ENCODE measurements at regions not wholly inside any gene's neighbourhood (a gene's known extent, or its start where the extent isn't known, plus 50 kb on each side); places are given as distances from the start of the nearest gene placed in this dataset.

DNA sequence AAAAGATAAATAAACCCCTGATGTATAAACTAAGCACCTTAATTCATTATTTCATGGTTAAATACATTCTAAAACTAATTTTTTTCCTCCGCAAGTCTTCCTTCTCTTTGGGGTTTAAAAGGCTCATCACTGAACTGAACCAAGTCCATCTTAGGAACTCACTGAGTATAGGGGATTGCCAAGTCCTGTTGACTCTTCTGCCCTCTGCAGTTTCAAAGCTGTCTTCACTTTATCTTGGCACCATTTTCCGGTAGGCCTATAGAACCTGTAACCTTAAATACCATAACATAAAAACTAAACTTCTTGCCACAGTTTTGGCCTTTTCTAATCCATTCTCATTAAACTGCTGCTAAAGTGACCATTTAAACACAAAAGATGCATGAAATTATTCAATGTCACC is 66.5 kb upstream of the USPL1 start:
- TF ChIP-seq CTCF (IDR thresholded peaks at IDR 0.05) (peak; percentile 47), ZFX (IDR thresholded peaks at IDR 0.05; ENCODE audit: borderline replicate concordance) (no peak)
- H3K27ac ChIP-seq = no peak overlapping the region

GRCh38 chr13:30552567-30552966 is 65.2 kb upstream of the USPL1 start:
- no peak overlapping the region for H3K27ac ChIP-seq
- no peak for TF ChIP-seq ZFX (IDR thresholded peaks at IDR 0.05; ENCODE audit: borderline replicate concordance)
- TF ChIP-seq CTCF (IDR thresholded peaks at IDR 0.05) = no peak

DNA sequence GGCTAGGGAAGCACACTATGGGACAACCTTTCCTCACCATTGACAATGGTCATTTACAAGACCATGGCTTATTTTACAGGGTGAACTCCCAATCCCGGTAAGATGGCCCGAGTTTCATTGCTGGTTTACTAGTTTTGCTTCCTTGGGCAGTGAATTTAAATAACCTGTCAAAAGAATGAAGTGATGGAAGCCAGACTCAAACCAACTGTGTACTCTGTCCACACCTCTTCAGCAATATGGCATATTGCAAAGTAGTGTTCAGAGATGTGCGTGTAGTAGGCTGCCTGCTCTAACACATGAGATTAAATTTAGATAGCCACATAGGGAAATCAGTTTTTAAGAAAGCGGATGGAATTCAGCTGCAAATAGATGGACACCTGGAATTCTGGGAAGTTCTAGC is 58.4 kb upstream of the USPL1 start:
- H3K27ac ChIP-seq = no peak overlapping the region
- TF ChIP-seq CTCF (IDR thresholded peaks at IDR 0.05) (no peak), ZFX (IDR thresholded peaks at IDR 0.05; ENCODE audit: borderline replicate concordance) (no peak)

DNA sequence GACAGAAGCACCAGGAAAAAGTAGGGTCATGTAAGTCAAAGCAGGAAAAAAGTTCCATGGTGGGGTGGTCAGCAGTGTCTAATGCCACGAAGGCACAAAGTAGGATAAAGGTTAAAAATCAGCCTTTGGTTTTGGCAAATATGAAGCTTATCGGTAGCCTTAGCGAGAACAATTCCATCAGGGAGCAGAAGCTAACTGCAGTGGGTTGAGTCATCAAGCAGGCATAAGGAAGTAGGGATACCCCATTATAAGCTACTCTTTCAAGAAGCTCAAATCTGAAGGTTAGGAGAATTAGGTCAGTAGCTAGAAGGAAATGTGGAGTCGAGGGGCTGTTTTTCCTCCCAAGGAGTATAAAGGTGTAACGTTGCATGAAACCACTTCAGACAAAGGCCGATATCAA is 57.5 kb upstream of the USPL1 start:
- TF ChIP-seq ZFX (IDR thresholded peaks at IDR 0.05; ENCODE audit: borderline replicate concordance) (no peak), CTCF (IDR thresholded peaks at IDR 0.05) (no peak)
- no peak overlapping the region for H3K27ac ChIP-seq

GRCh38 chr13:30561511-30561910 is 56.2 kb upstream of the USPL1 start:
- TF ChIP-seq ZFX (IDR thresholded peaks at IDR 0.05; ENCODE audit: borderline replicate concordance) (no peak), CTCF (IDR thresholded peaks at IDR 0.05) (no peak)
- no peak overlapping the region for H3K27ac ChIP-seq

DNA sequence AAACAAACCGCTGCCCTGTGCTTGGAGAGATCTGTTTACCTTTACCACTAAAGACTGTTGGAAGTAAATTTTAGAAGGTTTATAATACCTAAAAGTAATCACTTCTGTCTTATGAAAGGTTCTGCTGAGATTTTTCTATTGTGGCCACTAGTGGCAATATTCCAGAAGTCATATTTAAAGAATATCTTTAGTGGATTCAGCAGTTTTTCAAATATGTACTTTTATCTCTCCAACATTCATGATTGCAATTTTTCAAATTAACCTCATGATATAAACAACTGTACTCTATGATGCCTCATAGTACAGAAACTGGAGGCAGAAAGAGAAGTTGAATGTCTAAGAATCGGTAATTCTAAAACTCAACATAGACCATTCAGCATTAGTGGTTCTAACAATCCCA is 53.2 kb upstream of the USPL1 start:
- H3K27ac ChIP-seq = no peak overlapping the region
- no peak for TF ChIP-seq CTCF (IDR thresholded peaks at IDR 0.05)
- no peak for TF ChIP-seq ZFX (IDR thresholded peaks at IDR 0.05; ENCODE audit: borderline replicate concordance)

DNA sequence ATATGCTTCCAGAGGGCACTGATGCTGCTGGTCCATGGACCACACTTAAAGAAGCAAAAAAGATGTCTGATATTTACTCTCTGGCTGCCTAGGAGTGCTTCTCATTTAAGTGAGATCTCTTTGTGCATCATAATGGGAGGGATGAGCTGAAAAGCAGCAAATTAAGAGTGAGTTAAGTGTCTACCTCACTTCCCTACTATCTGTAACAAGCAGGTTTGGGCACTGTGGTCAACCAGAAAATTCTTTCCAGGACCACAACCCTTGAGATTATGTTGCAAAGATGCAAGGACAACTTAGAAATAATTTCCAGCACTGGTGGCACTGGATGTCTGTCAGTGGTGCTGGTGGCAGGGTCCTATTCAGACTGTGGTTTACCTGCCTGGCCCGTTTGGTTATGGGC is 52.1 kb upstream of the USPL1 start:
- H3K27ac ChIP-seq = no peak overlapping the region
- TF ChIP-seq ZFX (IDR thresholded peaks at IDR 0.05; ENCODE audit: borderline replicate concordance) = no peak
- no peak for TF ChIP-seq CTCF (IDR thresholded peaks at IDR 0.05)
